ENCODE measurements at regions not wholly inside any gene's neighbourhood (a gene's known extent, or its start where the extent isn't known, plus 50 kb on each side); places are given as distances from the start of the nearest gene placed in this dataset.
"Not testable (repeated sequence)": the region's sequence is repeated elsewhere in the genome, so short reads cannot be mapped to it uniquely, and the experiment has no call there.

GRCh38 chr2:118374974-118375755 lies 286.9 kb downstream of the INSIG2 start:
- TF ChIP-seq CTCF (conservative IDR thresholded peaks at IDR 0.05) (no peak), ZFX (IDR thresholded peaks at IDR 0.05) (no peak)
- no peak overlapping the region for H3K27ac ChIP-seq

GRCh38 chr2:118372886-118373830 lies 284.9 kb downstream of the INSIG2 start:
- no peak overlapping the region for H3K27ac ChIP-seq
- TF ChIP-seq ZFX (IDR thresholded peaks at IDR 0.05): no peak
- TF ChIP-seq CTCF (conservative IDR thresholded peaks at IDR 0.05): no peak

- H3K27ac ChIP-seq: no peak overlapping the region
- TF ChIP-seq CTCF (conservative IDR thresholded peaks at IDR 0.05) (peak; percentile 69), ZFX (IDR thresholded peaks at IDR 0.05) (no peak)
Observed at GRCh38 chr2:118371515-118371914, 283.2 kb downstream of the INSIG2 start.

GRCh38 chr2:118369521-118369920 lies 281.2 kb downstream of the INSIG2 start:
- H3K27ac ChIP-seq: not testable (repeated sequence)

GRCh38 chr2:118363604-118364003 lies 275.3 kb downstream of the INSIG2 start:
- TF ChIP-seq CTCF (conservative IDR thresholded peaks at IDR 0.05) (no peak), ZFX (IDR thresholded peaks at IDR 0.05) (no peak)
- H3K27ac ChIP-seq: no peak overlapping the region

- no peak overlapping the region for H3K27ac ChIP-seq
- no peak for TF ChIP-seq ZFX (IDR thresholded peaks at IDR 0.05)
- no peak for TF ChIP-seq CTCF (conservative IDR thresholded peaks at IDR 0.05)
Observed at GRCh38 chr2:118356051-118356450, 267.8 kb downstream of the INSIG2 start.

GRCh38 chr2:118351796-118352195 lies 263.5 kb downstream of the INSIG2 start:
- TF ChIP-seq ZFX (IDR thresholded peaks at IDR 0.05) (no peak), CTCF (conservative IDR thresholded peaks at IDR 0.05) (no peak)
- H3K27ac ChIP-seq: no peak overlapping the region
